ENCODE measurements at regions not wholly inside any gene's neighbourhood (a gene's known extent, or its start where the extent isn't known, plus 50 kb on each side); places are given as distances from the start of the nearest gene placed in this dataset.

DNA sequence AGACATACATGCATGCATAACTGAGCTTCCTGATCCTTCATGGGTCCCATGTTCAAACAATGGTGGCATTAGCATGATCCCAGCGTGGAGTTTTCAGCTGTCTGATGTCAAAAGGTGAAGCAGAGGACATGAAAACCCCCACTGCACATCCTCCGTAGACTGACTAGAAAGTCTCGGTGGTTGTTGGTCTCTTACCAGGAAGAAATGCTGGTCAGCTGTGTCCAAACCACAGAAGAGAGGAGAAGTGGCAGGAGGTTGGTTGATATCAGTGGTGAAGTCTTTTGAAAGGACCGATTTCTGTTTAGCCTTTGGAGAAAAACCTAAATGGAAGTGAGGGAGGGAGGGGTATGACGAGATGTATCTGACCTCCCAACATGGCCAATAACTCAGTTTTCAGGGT lies 201.9 kb downstream of the SPATA18 start:
- TF ChIP-seq EZH2 (IDR thresholded peaks at IDR 0.05; ENCODE audit: insufficient read depth, poor library complexity, severe bottlenecking) (no peak), EZH2phosphoT487 (IDR thresholded peaks at IDR 0.05; ENCODE audit: insufficient read depth, low read depth) (no peak)

All from GM23248 (cell line).